ENCODE measurements at regions not wholly inside any gene's neighbourhood (a gene's known extent, or its start where the extent isn't known, plus 50 kb on each side); places are given as distances from the start of the nearest gene placed in this dataset.

DNA sequence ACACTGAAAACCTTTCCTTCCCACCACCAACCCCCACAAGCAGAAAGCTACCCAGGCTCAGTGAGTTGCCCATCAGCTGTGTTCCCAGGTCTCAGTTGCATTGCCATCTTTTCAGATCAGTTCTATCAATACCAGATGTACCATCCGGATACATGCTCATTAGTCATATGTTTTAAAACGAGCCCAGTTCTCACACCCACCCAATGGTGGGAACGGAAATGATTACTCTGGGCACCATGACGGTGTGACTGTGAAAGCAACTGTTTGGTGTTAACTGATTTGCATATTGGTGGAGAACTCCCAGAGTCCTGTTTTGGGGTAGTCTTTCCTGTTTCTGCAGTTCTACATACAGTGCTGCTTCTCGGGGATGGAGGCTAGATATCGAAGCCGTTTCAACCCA lies 212.3 kb downstream of the TRIM36 start:
- H3K27me3 ChIP-seq (ENCODE audit: control insufficient read depth in 2 of 2, insufficient read depth in 2 of 2, low read length in 2 of 2) = no peaks in the 10 kb centered on the region
- H3K9me3 ChIP-seq (ENCODE audit: control insufficient read depth in 2 of 2, low read length in 2 of 2) = no peaks in the 10 kb centered on the region
- no peak overlapping the region for H3K27ac ChIP-seq (ENCODE audit: low read depth in 2 of 2, low read length in 2 of 2)
- no peak overlapping the region for H3K4me3 ChIP-seq (ENCODE audit: low read length in 2 of 2)
- no peaks in the 10 kb centered on the region for H3K4me1 ChIP-seq (ENCODE audit: control insufficient read depth in 2 of 2, insufficient read depth in 2 of 2, low read length in 2 of 2)
- H3K9ac ChIP-seq (ENCODE audit: low read depth in 1 of 2, low read length in 2 of 2) = no peak overlapping the region
- H3K36me3 ChIP-seq (ENCODE audit: control insufficient read depth in 2 of 2, insufficient read depth in 2 of 2, low read length in 2 of 2) = no peaks in the 10 kb centered on the region

DNA sequence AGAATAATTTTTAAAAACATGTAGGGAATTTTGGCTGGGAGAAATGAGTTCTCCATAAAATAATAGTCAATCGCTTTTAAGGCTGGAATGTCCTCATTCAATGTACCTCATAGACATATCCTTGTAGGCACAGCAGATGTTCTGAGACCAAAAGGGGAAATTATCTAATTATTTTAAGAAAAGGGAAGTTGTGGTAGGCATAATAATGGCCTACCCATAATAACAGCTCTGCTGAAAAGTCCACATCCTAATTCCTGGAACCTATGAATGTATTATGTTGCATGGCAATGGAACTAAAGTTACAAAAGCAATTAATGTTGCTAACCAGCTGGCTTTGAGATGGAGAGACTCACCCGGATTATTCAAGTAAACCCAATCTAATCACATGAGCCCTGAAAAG lies 216.1 kb downstream of the TRIM36 start:
- H3K9me3 ChIP-seq (ENCODE audit: control insufficient read depth in 2 of 2, low read length in 2 of 2) = no peaks in the 10 kb centered on the region
- no peaks in the 10 kb centered on the region for H3K27me3 ChIP-seq (ENCODE audit: control insufficient read depth in 2 of 2, insufficient read depth in 2 of 2, low read length in 2 of 2)
- H3K4me3 ChIP-seq (ENCODE audit: low read length in 2 of 2) = no peak overlapping the region
- no peaks in the 10 kb centered on the region for H3K4me1 ChIP-seq (ENCODE audit: control insufficient read depth in 2 of 2, insufficient read depth in 2 of 2, low read length in 2 of 2)
- no peak overlapping the region for H3K9ac ChIP-seq (ENCODE audit: low read depth in 1 of 2, low read length in 2 of 2)
- H3K27ac ChIP-seq (ENCODE audit: low read depth in 2 of 2, low read length in 2 of 2) = no peak overlapping the region
- no peaks in the 10 kb centered on the region for H3K36me3 ChIP-seq (ENCODE audit: control insufficient read depth in 2 of 2, insufficient read depth in 2 of 2, low read length in 2 of 2)

DNA sequence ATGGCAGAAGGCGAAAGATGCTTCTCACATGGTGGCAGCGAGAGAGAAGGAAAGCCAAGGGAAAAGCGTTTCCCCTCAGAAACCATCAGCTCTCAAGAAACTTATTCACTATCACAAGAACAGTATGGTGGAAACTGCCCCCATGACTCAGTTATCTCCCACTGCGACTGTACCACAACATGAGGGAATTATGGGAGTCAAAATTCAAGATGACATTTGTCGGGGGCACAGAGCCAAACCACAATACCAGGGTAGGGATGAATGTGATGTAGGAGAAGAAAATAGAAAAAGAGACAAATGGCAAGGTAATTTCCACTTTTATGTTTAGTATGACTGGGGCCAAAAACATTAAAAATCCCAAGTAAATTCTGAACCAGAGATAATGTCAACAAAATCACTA lies 216.8 kb downstream of the TRIM36 start:
- H3K4me3 ChIP-seq (ENCODE audit: low read length in 2 of 2) = no peak overlapping the region
- H3K9me3 ChIP-seq (ENCODE audit: control insufficient read depth in 2 of 2, low read length in 2 of 2) = no peaks in the 10 kb centered on the region
- H3K9ac ChIP-seq (ENCODE audit: low read depth in 1 of 2, low read length in 2 of 2) = no peak overlapping the region
- H3K27ac ChIP-seq (ENCODE audit: low read depth in 2 of 2, low read length in 2 of 2) = no peak overlapping the region
- no peaks in the 10 kb centered on the region for H3K36me3 ChIP-seq (ENCODE audit: control insufficient read depth in 2 of 2, insufficient read depth in 2 of 2, low read length in 2 of 2)
- no peaks in the 10 kb centered on the region for H3K4me1 ChIP-seq (ENCODE audit: control insufficient read depth in 2 of 2, insufficient read depth in 2 of 2, low read length in 2 of 2)
- no peaks in the 10 kb centered on the region for H3K27me3 ChIP-seq (ENCODE audit: control insufficient read depth in 2 of 2, insufficient read depth in 2 of 2, low read length in 2 of 2)

DNA sequence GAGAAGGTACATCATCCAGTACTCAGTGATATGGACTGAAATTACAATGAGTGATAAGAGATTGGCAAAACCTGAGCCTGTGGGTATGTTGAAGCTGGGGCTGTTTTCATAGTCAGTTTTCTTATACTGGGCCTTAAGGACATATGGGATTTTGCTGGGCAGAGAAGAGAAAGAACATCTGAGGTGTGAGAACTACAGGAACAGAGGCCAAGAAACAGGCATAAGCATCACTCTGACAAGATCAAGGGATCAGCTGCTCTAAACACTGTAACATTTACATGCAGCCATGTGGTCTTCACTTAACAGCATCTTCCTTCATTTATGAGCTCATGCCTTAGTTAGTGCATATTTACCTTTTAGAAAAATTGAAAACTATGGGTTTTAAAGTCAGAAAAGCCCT lies 220.0 kb downstream of the TRIM36 start:
- Histone ChIP-seq H3K27ac (ENCODE audit: low read depth in 2 of 2, low read length in 2 of 2) (no peak overlapping the region), H3K27me3 (ENCODE audit: control insufficient read depth in 2 of 2, insufficient read depth in 2 of 2, low read length in 2 of 2) (no peaks in the 10 kb centered on the region)

DNA sequence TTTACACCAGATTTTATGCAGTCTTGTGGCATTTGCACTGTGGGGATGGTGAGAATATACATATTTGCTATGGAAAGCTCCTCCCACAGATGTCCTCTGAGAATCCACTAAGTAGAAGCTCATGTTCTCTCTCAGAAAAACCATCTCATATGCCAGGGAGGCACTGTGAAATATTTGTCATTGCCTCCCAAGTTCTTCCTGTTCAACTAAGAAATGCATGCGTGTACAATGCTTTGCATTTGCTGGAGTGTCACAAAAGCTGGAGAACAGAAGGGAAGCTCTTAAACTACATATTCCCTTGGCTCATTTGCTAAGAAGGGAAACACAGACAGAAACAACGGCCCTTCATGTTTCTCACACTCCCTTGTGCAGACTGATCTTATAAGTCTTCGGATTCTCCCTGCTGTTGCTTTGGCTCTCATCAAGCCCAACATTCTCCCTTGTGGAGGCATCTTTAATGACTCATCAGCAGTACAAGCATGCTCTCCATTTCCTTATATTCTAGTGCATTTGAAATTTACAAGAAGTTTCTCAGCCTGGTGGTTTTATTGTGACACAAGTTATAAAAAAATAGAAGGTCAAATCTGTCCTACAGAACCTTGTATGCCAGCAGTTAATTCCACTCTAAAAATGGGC lies 220.6 kb downstream of the TRIM36 start:
- H3K9ac ChIP-seq (ENCODE audit: low read depth in 1 of 2, low read length in 2 of 2) = no peak overlapping the region
- no peaks in the 10 kb centered on the region for H3K36me3 ChIP-seq (ENCODE audit: control insufficient read depth in 2 of 2, insufficient read depth in 2 of 2, low read length in 2 of 2)
- H3K9me3 ChIP-seq (ENCODE audit: control insufficient read depth in 2 of 2, low read length in 2 of 2) = no peaks in the 10 kb centered on the region

More for the DNA sequence above, 220.0 kb downstream of the TRIM36 start:
- Histone ChIP-seq H3K9ac (ENCODE audit: low read depth in 1 of 2, low read length in 2 of 2) (no peak overlapping the region), H3K4me1 (ENCODE audit: control insufficient read depth in 2 of 2, insufficient read depth in 2 of 2, low read length in 2 of 2) (no peaks in the 10 kb centered on the region), H3K9me3 (ENCODE audit: control insufficient read depth in 2 of 2, low read length in 2 of 2) (no peaks in the 10 kb centered on the region), H3K36me3 (ENCODE audit: control insufficient read depth in 2 of 2, insufficient read depth in 2 of 2, low read length in 2 of 2) (no peaks in the 10 kb centered on the region), H3K4me3 (ENCODE audit: low read length in 2 of 2) (no peak overlapping the region)

DNA sequence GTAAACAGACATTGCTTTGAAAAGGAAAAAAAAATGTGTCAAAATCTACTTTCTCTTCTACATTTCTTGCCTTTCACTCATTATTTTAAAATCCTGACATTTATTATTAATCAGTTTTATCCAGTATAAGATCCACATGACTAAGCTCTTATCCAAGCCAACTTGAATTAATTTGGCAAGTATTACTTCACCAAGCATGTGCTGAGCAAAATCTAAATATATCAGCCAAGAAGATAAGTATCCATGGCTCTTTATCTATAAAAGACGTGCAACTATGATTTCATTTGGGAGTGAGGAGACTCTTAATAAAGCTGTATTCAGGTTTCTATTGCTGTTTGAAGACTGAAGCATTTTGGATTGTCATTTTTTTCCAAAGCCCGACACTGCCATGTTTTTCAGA lies 221.3 kb downstream of the TRIM36 start:
- no peaks in the 10 kb centered on the region for H3K9me3 ChIP-seq (ENCODE audit: control insufficient read depth in 2 of 2, low read length in 2 of 2)
- no peaks in the 10 kb centered on the region for H3K4me1 ChIP-seq (ENCODE audit: control insufficient read depth in 2 of 2, insufficient read depth in 2 of 2, low read length in 2 of 2)
- H3K27me3 ChIP-seq (ENCODE audit: control insufficient read depth in 2 of 2, insufficient read depth in 2 of 2, low read length in 2 of 2) = no peaks in the 10 kb centered on the region
- no peak overlapping the region for H3K27ac ChIP-seq (ENCODE audit: low read depth in 2 of 2, low read length in 2 of 2)
- no peaks in the 10 kb centered on the region for H3K36me3 ChIP-seq (ENCODE audit: control insufficient read depth in 2 of 2, insufficient read depth in 2 of 2, low read length in 2 of 2)
- no peak overlapping the region for H3K9ac ChIP-seq (ENCODE audit: low read depth in 1 of 2, low read length in 2 of 2)
- no peak overlapping the region for H3K4me3 ChIP-seq (ENCODE audit: low read length in 2 of 2)

More for the DNA sequence above, 220.6 kb downstream of the TRIM36 start:
- H3K4me3 ChIP-seq (ENCODE audit: low read length in 2 of 2) = no peak overlapping the region
- no peaks in the 10 kb centered on the region for H3K4me1 ChIP-seq (ENCODE audit: control insufficient read depth in 2 of 2, insufficient read depth in 2 of 2, low read length in 2 of 2)
- no peak overlapping the region for H3K27ac ChIP-seq (ENCODE audit: low read depth in 2 of 2, low read length in 2 of 2)
- no peaks in the 10 kb centered on the region for H3K27me3 ChIP-seq (ENCODE audit: control insufficient read depth in 2 of 2, insufficient read depth in 2 of 2, low read length in 2 of 2)

DNA sequence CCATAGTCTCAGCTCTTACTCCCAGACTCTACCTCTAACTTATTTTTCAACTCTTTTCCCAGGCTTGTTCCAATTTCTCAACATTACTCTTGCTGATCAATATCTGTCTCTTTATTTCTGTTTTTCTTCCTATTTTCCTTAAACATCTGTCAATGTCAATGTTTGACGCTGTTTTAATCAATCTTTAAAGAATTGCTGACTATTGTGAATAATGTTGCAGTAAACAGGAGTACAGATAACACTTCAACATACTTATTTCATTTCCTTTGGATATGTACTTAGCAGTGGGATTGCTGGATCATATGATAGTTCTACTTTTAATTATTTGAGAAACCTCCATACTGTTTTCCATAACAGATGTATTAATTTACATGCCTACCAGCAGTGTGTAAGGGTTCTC lies 229.0 kb downstream of the TRIM36 start:
- Histone ChIP-seq H3K9me3 (ENCODE audit: control insufficient read depth in 2 of 2, low read length in 2 of 2) (peaks cover 0 to 6% of the 10 kb centered on the region in 2 donors), H3K9ac (ENCODE audit: low read depth in 1 of 2, low read length in 2 of 2) (no peak overlapping the region), H3K27me3 (ENCODE audit: control insufficient read depth in 2 of 2, insufficient read depth in 2 of 2, low read length in 2 of 2) (no peaks in the 10 kb centered on the region), H3K36me3 (ENCODE audit: control insufficient read depth in 2 of 2, insufficient read depth in 2 of 2, low read length in 2 of 2) (no peaks in the 10 kb centered on the region), H3K4me3 (ENCODE audit: low read length in 2 of 2) (no peak overlapping the region), H3K4me1 (ENCODE audit: control insufficient read depth in 2 of 2, insufficient read depth in 2 of 2, low read length in 2 of 2) (no peaks in the 10 kb centered on the region), H3K27ac (ENCODE audit: low read depth in 2 of 2, low read length in 2 of 2) (no peak overlapping the region)

DNA sequence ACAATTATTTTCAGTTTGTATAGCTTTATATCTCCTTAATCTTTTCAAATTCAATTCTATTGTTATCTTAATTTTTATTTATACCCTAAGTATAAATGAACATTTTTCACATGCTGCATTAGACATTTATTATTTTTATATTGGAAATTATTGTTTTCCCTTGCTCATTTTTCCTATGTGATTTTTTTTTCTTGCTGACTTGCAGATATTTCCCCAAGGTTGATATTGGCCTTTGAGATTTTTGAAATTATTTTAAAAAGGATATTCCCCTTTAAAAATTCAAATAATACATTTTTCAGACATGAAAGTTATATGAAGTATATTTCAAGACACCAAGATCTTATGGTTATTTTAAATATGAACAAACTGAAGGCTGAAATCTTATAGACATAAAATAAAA lies 234.2 kb downstream of the TRIM36 start:
- H3K4me1 ChIP-seq (ENCODE audit: control insufficient read depth in 2 of 2, insufficient read depth in 2 of 2, low read length in 2 of 2) = no peaks in the 10 kb centered on the region
- H3K36me3 ChIP-seq (ENCODE audit: control insufficient read depth in 2 of 2, insufficient read depth in 2 of 2, low read length in 2 of 2) = no peaks in the 10 kb centered on the region
- peaks cover 0 to 6% of the 10 kb centered on the region in 2 donors for H3K9me3 ChIP-seq (ENCODE audit: control insufficient read depth in 2 of 2, low read length in 2 of 2)
- H3K9ac ChIP-seq (ENCODE audit: low read depth in 1 of 2, low read length in 2 of 2) = no peak overlapping the region
- H3K27me3 ChIP-seq (ENCODE audit: control insufficient read depth in 2 of 2, insufficient read depth in 2 of 2, low read length in 2 of 2) = no peaks in the 10 kb centered on the region
- H3K27ac ChIP-seq (ENCODE audit: low read depth in 2 of 2, low read length in 2 of 2) = no peak overlapping the region
- H3K4me3 ChIP-seq (ENCODE audit: low read length in 2 of 2) = no peak overlapping the region

DNA sequence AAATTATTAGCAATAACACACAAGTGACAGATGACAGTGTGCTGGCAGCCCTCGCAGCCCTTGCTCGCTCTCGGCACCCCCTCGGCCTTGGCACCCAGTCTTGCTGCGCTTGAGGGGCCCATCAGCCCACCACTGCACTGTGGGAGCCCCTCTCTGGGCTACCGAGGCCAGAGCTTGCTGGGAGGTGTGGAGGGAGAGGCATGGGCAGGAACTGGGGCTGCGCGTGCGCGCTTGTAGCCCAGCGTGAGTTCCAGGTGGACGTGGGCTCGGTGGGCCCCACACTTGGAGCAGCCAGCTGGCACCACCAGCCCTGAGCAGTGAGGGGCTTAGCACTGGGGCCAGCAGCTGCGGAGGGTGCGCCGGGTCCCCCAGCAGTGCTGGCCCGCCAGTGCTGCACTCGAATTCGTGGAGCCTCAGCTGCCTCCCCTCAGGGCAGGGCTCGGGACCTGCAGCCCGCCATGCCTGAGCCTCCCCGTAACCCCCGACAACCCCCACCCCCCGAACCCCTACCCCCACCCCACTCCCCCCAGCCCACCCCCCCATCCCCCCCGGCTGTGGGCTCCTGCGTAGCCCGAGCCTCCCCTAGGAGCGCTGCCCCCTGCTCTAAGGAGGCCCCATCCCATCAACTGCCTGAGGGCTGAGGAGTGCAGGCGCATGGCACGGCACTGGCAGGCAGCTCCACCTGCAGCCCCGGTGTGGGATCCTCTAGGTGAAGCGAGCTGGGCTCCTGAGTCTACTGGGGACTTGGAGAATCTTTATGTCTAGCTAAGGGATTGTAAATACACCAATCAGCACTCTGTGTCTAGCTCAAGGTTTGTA lies 240.9 kb downstream of the TRIM36 start:
- Histone ChIP-seq H3K9ac (ENCODE audit: low read depth in 1 of 2, low read length in 2 of 2) (no peak overlapping the region), H3K27me3 (ENCODE audit: control insufficient read depth in 2 of 2, insufficient read depth in 2 of 2, low read length in 2 of 2) (no peaks in the 10 kb centered on the region), H3K36me3 (ENCODE audit: control insufficient read depth in 2 of 2, insufficient read depth in 2 of 2, low read length in 2 of 2) (no peaks in the 10 kb centered on the region), H3K9me3 (ENCODE audit: control insufficient read depth in 2 of 2, low read length in 2 of 2) (no peaks in the 10 kb centered on the region), H3K4me3 (ENCODE audit: low read length in 2 of 2) (no peak overlapping the region), H3K4me1 (ENCODE audit: control insufficient read depth in 2 of 2, insufficient read depth in 2 of 2, low read length in 2 of 2) (no peaks in the 10 kb centered on the region), H3K27ac (ENCODE audit: low read depth in 2 of 2, low read length in 2 of 2) (no peak overlapping the region)

DNA sequence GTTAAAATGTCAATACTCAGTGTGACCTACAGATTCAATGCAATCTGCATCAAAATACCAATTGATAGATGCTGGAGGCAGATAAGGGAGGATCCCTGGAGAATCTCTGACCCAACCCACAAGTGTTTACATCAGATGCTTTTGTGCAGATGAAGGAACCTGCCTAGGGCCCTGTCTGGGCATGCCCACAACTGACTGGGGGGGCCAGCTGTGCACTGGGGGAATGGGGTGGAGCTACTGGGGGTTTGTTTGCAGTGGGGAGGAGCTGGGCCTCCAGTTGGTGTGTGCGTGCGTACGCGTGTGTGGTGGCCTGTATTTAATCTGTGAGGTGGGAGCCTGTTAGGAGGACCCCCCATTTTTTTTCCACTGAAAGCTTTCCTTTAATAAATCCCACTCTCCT lies 244.9 kb downstream of the TRIM36 start:
- no peaks in the 10 kb centered on the region for H3K27me3 ChIP-seq (ENCODE audit: control insufficient read depth in 2 of 2, insufficient read depth in 2 of 2, low read length in 2 of 2)
- no peak overlapping the region for H3K27ac ChIP-seq (ENCODE audit: low read depth in 2 of 2, low read length in 2 of 2)
- H3K4me1 ChIP-seq (ENCODE audit: control insufficient read depth in 2 of 2, insufficient read depth in 2 of 2, low read length in 2 of 2) = no peaks in the 10 kb centered on the region
- H3K4me3 ChIP-seq (ENCODE audit: low read length in 2 of 2) = no peak overlapping the region
- H3K36me3 ChIP-seq (ENCODE audit: control insufficient read depth in 2 of 2, insufficient read depth in 2 of 2, low read length in 2 of 2) = no peaks in the 10 kb centered on the region
- H3K9me3 ChIP-seq (ENCODE audit: control insufficient read depth in 2 of 2, low read length in 2 of 2) = no peaks in the 10 kb centered on the region
- H3K9ac ChIP-seq (ENCODE audit: low read depth in 1 of 2, low read length in 2 of 2) = no peak overlapping the region
